Keratinocyte (primary cell): ENCODE measurements at regions not wholly inside any gene's neighbourhood (a gene's known extent, or its start where the extent isn't known, plus 50 kb on each side); places are given as distances from the start of the nearest gene placed in this dataset.

Experiments
- DNase-seq: peaks from one replicate; pipeline ENCODE4 v3.0.0-alpha.2; 2011; ENCODE audit warnings: low read depth, missing footprints, low spot score
- FAIRE-seq: peaks from 2 replicates; lab custom pipeline; 2011; peaks lifted over from hg19 to GRCh38; lab: Jason Lieb, UNC
- H2AFZ ChIP-seq: 2 replicates; pipeline ENCODE4 v1.6.0; 2012; ENCODE audit warnings: low read length, control low read depth, inconsistent platforms; ENCODE audit not compliant: control insufficient read depth
- H3K27ac ChIP-seq: 2 replicates; pipeline ENCODE4 v1.5.1; 2011; ENCODE audit warnings: low read length; ENCODE audit not compliant: control insufficient read depth, insufficient read depth
- H3K27me3 ChIP-seq: 3 replicates; pipeline ENCODE4 v1.6.0; 2011; ENCODE audit warnings: low read length; ENCODE audit not compliant: control insufficient read depth, insufficient read depth; ENCODE audit errors: extremely low read depth
- H3K36me3 ChIP-seq, 2 experiments: 2 replicates in 1 of 2; 3 replicates in 1 of 2; pipeline ENCODE4 v1.5.1; 2011; ENCODE audit warnings: low read length in 2 of 2, mild to moderate bottlenecking in 1 of 2; ENCODE audit not compliant: control insufficient read depth in 2 of 2, insufficient read depth in 2 of 2; ENCODE audit errors: extremely low read depth in 1 of 2
- H3K4me1 ChIP-seq: 3 replicates; pipeline ENCODE4 v1.5.1; 2011; ENCODE audit warnings: low read length; ENCODE audit not compliant: control insufficient read depth, insufficient read depth; ENCODE audit errors: extremely low read depth
- H3K4me2 ChIP-seq: 3 replicates; pipeline ENCODE4 v1.6.0; 2011; ENCODE audit warnings: low read depth, low read length; ENCODE audit not compliant: control insufficient read depth, insufficient read depth; ENCODE audit errors: extremely low read depth
- H3K4me3 ChIP-seq, 3 experiments: fragments of 200-600 bp in 1 of 3; sonication (generic) in 1 of 3; 2 replicates in 2 of 3; 3 replicates in 1 of 3; pipeline ENCODE4 v1.5.1; 2011 to 2016; ENCODE audit warnings: low read length in 3 of 3, mild to moderate bottlenecking in 3 of 3, control low read depth in 2 of 3, inconsistent platforms in 1 of 3, low read depth in 1 of 3, mixed read lengths in 1 of 3, mixed run types in 1 of 3, moderate library complexity in 1 of 3; ENCODE audit not compliant: control insufficient read depth in 2 of 3, insufficient read depth in 2 of 3; ENCODE audit errors: extremely low read depth in 1 of 3
- H3K79me2 ChIP-seq: 2 replicates; pipeline ENCODE4 v1.6.0; 2012; ENCODE audit warnings: low read length; ENCODE audit not compliant: control insufficient read depth, insufficient read depth
- H3K9ac ChIP-seq: 3 replicates; pipeline ENCODE4 v1.6.0; 2011; ENCODE audit warnings: low read length; ENCODE audit not compliant: control insufficient read depth, insufficient read depth; ENCODE audit errors: extremely low read depth
- H3K9me1 ChIP-seq: 3 replicates; pipeline ENCODE4 v1.6.0; 2011; ENCODE audit warnings: low read length; ENCODE audit not compliant: control insufficient read depth, insufficient read depth; ENCODE audit errors: extremely low read depth
- H3K9me3 ChIP-seq: 2 replicates; pipeline ENCODE4 v1.5.1; 2012; ENCODE audit warnings: low read depth, low read length; ENCODE audit not compliant: control insufficient read depth
- H4K20me1 ChIP-seq: 3 replicates; pipeline ENCODE4 v1.6.0; 2011; ENCODE audit warnings: low read length; ENCODE audit not compliant: control insufficient read depth, insufficient read depth; ENCODE audit errors: extremely low read depth
- CTCF ChIP-seq, 3 experiments: IDR thresholded peaks in 1 of 3; conservative IDR thresholded peaks in 1 of 3; optimal IDR thresholded peaks in 1 of 3; 2 replicates in 2 of 3; 3 replicates in 1 of 3; pipeline versions ENCODE3 to v1.5.1; 2011; ENCODE audit warnings: low read length in 3 of 3, mild to moderate bottlenecking in 3 of 3, moderate library complexity in 2 of 3, control low read depth in 1 of 3, inconsistent platforms in 1 of 3; ENCODE audit not compliant: insufficient read depth in 2 of 3; ENCODE audit errors: extremely low read depth in 1 of 3
- EZH2 ChIP-seq: IDR thresholded peaks from one replicate; pipeline ENCODE4 v1.6.1; 2012; ENCODE audit warnings: inconsistent platforms, mild to moderate bottlenecking, low read length, moderate library complexity
- dilution Hi-C: fragments of 300-500 bp; cut with MboI; formaldehyde crosslinking; loops from one replicate; pipeline ENCODE4 v1.7.0; 2020; ENCODE audit warnings: low sequenced_read_pairs; ENCODE audit not compliant: extremely low pct_ligation_motif_present

- Histone ChIP-seq H3K9me1 (no peaks in the 10 kb centered on the region), H3K9me3 (no peaks in the 10 kb centered on the region), H3K36me3 (no peaks in the 10 kb centered on the region), H2AFZ (no peak overlapping the region), H3K4me3 (no peak overlapping the region), H4K20me1 (no peaks in the 10 kb centered on the region), H3K27ac (no peak overlapping the region), H3K4me2 (no peak overlapping the region), H3K4me1 (no peaks in the 10 kb centered on the region), H3K79me2 (no peaks in the 10 kb centered on the region), H3K27me3 (peaks cover 30% of the 10 kb centered on the region), H3K9ac (no peak overlapping the region)
- dilution Hi-C loops, result no loop called here
- TF ChIP-seq EZH2 (no peak), CTCF (optimal IDR thresholded peaks at IDR 0.05 in 1 of 3, IDR thresholded peaks at IDR 0.05 in 1 of 3, conservative IDR thresholded peaks at IDR 0.05 in 1 of 3; ENCODE audit: extremely low read depth in 1 of 3, insufficient read depth in 2 of 3, low read length in 3 of 3) (no peak)
- FAIRE-seq, result no peak
- DNase-seq, result no peak
Observed at GRCh38 chr1:229132106-229132443, 138.8 kb upstream of the RAB4A start.

DNA sequence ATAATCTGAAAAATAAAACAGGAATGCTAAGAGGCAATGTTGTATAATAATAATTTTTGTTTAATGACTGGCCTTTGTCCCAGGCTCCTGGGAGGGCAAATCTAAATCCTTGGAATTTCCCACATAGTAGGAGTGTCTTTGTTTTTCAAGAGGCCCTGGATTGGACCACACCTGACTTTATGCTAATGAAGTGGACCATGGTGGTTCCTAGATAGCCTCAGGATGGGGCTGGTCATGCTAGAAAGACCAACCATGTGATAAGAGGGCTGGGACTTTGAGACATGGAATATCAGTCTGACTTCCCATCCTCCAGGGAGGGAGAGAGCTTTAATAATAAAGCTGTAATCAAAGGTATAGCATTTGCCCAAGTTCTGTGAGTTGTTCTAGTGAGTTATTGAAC lies 138.2 kb upstream of the RAB4A start:
- Histone ChIP-seq H3K9ac (no peak overlapping the region), H3K27ac (no peak overlapping the region), H4K20me1 (no peaks in the 10 kb centered on the region), H3K36me3 (no peaks in the 10 kb centered on the region), H3K27me3 (peaks cover 33% of the 10 kb centered on the region), H3K4me3 (no peak overlapping the region), H3K4me2 (no peak overlapping the region), H3K9me3 (no peaks in the 10 kb centered on the region), H3K4me1 (no peaks in the 10 kb centered on the region), H3K9me1 (no peaks in the 10 kb centered on the region), H2AFZ (no peak overlapping the region), H3K79me2 (no peaks in the 10 kb centered on the region)
- FAIRE-seq (no peak), DNase-seq (no peak)
- TF ChIP-seq CTCF (optimal IDR thresholded peaks at IDR 0.05 in 1 of 3, IDR thresholded peaks at IDR 0.05 in 1 of 3, conservative IDR thresholded peaks at IDR 0.05 in 1 of 3; ENCODE audit: extremely low read depth in 1 of 3, insufficient read depth in 2 of 3, low read length in 3 of 3) (no peak), EZH2 (no peak)
- dilution Hi-C loops, result no loop called here
